GM21717 (cell line): ENCODE measurements at regions not wholly inside any gene's neighbourhood (a gene's known extent, or its start where the extent isn't known, plus 50 kb on each side); places are given as distances from the start of the nearest gene placed in this dataset.
"Not testable (repeated sequence)": the region's sequence is repeated elsewhere in the genome, so short reads cannot be mapped to it uniquely, and the experiment has no call there.

Source experiments
- ATAC-seq: cut with Tn5 transposase; IDR thresholded peaks from one replicate; pipeline ENCODE4 v1.9.1; 2021; ENCODE audit warnings: mild to moderate bottlenecking, moderate library complexity; ENCODE audit not compliant: unreplicated experiment

- ATAC-seq: no peak
Observed at GRCh38 chr2:138066139-138066806, 102.0 kb downstream of the HNMT start.

GRCh38 chr2:138066841-138067240 lies 102.6 kb downstream of the HNMT start:
- ATAC-seq: no peak

GRCh38 chr2:138068669-138069068 lies 104.4 kb downstream of the HNMT start:
- not testable (repeated sequence) for ATAC-seq

GRCh38 chr2:138071042-138071719 lies 106.9 kb downstream of the HNMT start:
- ATAC-seq: not testable (repeated sequence)

- no peak for ATAC-seq
Observed at GRCh38 chr2:138071720-138072719, 107.7 kb downstream of the HNMT start.

- ATAC-seq: no peak
Observed at GRCh38 chr2:138078153-138078552, 113.9 kb downstream of the HNMT start.

GRCh38 chr2:138079976-138080375 lies 115.7 kb downstream of the HNMT start:
- ATAC-seq: no peak

GRCh38 chr2:138081225-138082073 lies 117.2 kb downstream of the HNMT start:
- no peak for ATAC-seq

- no peak for ATAC-seq
Observed at GRCh38 chr2:138084206-138084605, 119.9 kb downstream of the HNMT start.

- not testable (repeated sequence) for ATAC-seq
Observed at GRCh38 chr2:138085441-138085840, 121.2 kb downstream of the HNMT start.

- ATAC-seq: no peak
Observed at GRCh38 chr2:138086576-138086975, 122.3 kb downstream of the HNMT start.

GRCh38 chr2:138087751-138088593 lies 123.7 kb downstream of the HNMT start:
- no peak for ATAC-seq

- no peak for ATAC-seq
Observed at GRCh38 chr2:138090330-138090729, 126.1 kb downstream of the HNMT start.

GRCh38 chr2:138093455-138093854 lies 129.2 kb downstream of the HNMT start:
- ATAC-seq: no peak

GRCh38 chr2:138094031-138094430 lies 129.8 kb downstream of the HNMT start:
- ATAC-seq: no peak

- ATAC-seq: no peak
Observed at GRCh38 chr2:138095336-138095735, 131.1 kb downstream of the HNMT start.

GRCh38 chr2:138099288-138099687 lies 135.0 kb downstream of the HNMT start:
- not testable (repeated sequence) for ATAC-seq

GRCh38 chr2:138101718-138102117 lies 137.4 kb downstream of the HNMT start:
- ATAC-seq: no peak

GRCh38 chr2:138102664-138103063 lies 138.4 kb downstream of the HNMT start:
- no peak for ATAC-seq

GRCh38 chr2:138103156-138103555 lies 138.9 kb downstream of the HNMT start:
- no peak for ATAC-seq
